Heart left ventricle (tissue), 16 donors: ENCODE measurements at regions not wholly inside any gene's neighbourhood (a gene's known extent, or its start where the extent isn't known, plus 50 kb on each side); places are given as distances from the start of the nearest gene placed in this dataset.

Experiments
- ATAC-seq, 4 donors: fragments of 200-7000 bp; cut with Tn5 transposase; one replicate each; pipeline ENCODE4 v1.9.1; 2020 to 2022; ENCODE audit warnings: moderate library complexity in 4 of 4, mild to moderate bottlenecking in 3 of 4, moderate number of reproducible peaks in 1 of 4
- DNase-seq, 5 donors: peaks; one replicate each; pipeline ENCODE4 v3.0.0-alpha.2; 2020
- H3K27ac ChIP-seq, 12 donors: fragments of 200-600 bp; sonication (generic) in 4 of 12; one replicate each; pipeline versions ENCODE4 v1.5.0 to v1.8.0; 2016 to 2022; ENCODE audit warnings: mild to moderate bottlenecking in 2 of 12
- H3K27me3 ChIP-seq, 9 donors: fragments of 200-600 bp; sonication (generic) in 2 of 9; one replicate each; pipeline versions ENCODE4 v1.5.1 to v1.8.0; 2016 to 2022; ENCODE audit warnings: mild to moderate bottlenecking in 3 of 9
- H3K36me3 ChIP-seq, 9 donors: fragments of 200-600 bp; sonication (generic) in 2 of 9; one replicate each; pipeline versions ENCODE4 v1.5.0 to v1.8.0; 2018 to 2022; ENCODE audit warnings: mild to moderate bottlenecking in 2 of 9
- H3K4me1 ChIP-seq, 12 donors: fragments of 200-600 bp; sonication (generic) in 4 of 12; one replicate each; pipeline versions ENCODE4 v1.5.0 to v1.8.0; 2016 to 2022; ENCODE audit warnings: mild to moderate bottlenecking in 3 of 12
- H3K4me3 ChIP-seq, 12 donors: fragments of 200-600 bp; sonication (generic) in 4 of 12; one replicate each; pipeline versions ENCODE4 v1.5.0 to v1.8.0; 2017 to 2022; ENCODE audit warnings: mild to moderate bottlenecking in 9 of 12, moderate library complexity in 4 of 12
- H3K9me3 ChIP-seq, 12 donors: fragments of 200-600 bp; sonication (generic) in 4 of 12; one replicate each; pipeline versions ENCODE4 v1.5.0 to v1.8.0; 2016 to 2022; ENCODE audit warnings: mild to moderate bottlenecking in 1 of 12
- CTCF ChIP-seq, 12 donors: fragments of 200-600 bp; sonication (generic) in 4 of 12; IDR thresholded peaks; one replicate each; pipeline versions ENCODE4 v1.5.0 to v1.8.0; 2018 to 2022; ENCODE audit warnings: antibody characterized with exemption in 12 of 12, mild to moderate bottlenecking in 5 of 12
- POLR2A ChIP-seq, 2 donors: fragments of 450-650 bp; IDR thresholded peaks; one replicate each; pipeline ENCODE4 v1.6.1; 2017; ENCODE audit warnings: antibody characterized with exemption in 2 of 2, mild to moderate bottlenecking in 2 of 2, moderate library complexity in 2 of 2
- whole genome bisulfite sequencing, 4 donors: extraction: QIAGEN DNeasy Blood & Tissue Kit in 2 of 4; methylation state at CpG; one replicate each; pipeline versions ENCODE4 v1.1.5 to v1.1.7; 2013 to 2018; 5-methylcytosine and 5-hydroxymethylcytosine counted together
- intact Hi-C, 10 donors: fragments of 100-400 bp; cut with DNase I; formaldehyde crosslinking; loops; one replicate each; pipeline versions ENCODE4 v1.11.1 to v1.14.2; 2022
- donor health status: ischemic (EF 13 %, LVEDD 7.1; RV severe dilation, severe dysfunction).
- donor health status: healthy with polysubstance abuse.
- donor health status: DM: no; HTN: yes; CAD: no.
- donor health status: DM: no; HTN: no; CAD: no.
- donor health status: ischemic (EF 25% LVEDD 6.9; RV normal size, moderate dysfunction).
- donor health status: ischemic (EF 25% LVEDD 5.7; RV mildly dilated, moderate dysfunction).
- donor health status: healthy.
- donor health status: DM: yes; HTN: yes; CAD: no.
- donor health status: ischemic (EF 35%, LVEDD 5.7; RV mildly dilated, moderate dysfunction).
- donor health status: nonischemic (EF 11% LVEDD 7.7; RV severe dilation, severe dysfunction).
- donor health status: DM: yes; HTN: yes; CAD: no.
- donor health status: PGD.
- donor health status: ischemic (EF 29% LVEDD 5.4; RV normal size, mild dysfunction).
- donor health status: nonischemic (EF 23%, LVEDD 6.1; RV moderate dilation, normal function).

DNA sequence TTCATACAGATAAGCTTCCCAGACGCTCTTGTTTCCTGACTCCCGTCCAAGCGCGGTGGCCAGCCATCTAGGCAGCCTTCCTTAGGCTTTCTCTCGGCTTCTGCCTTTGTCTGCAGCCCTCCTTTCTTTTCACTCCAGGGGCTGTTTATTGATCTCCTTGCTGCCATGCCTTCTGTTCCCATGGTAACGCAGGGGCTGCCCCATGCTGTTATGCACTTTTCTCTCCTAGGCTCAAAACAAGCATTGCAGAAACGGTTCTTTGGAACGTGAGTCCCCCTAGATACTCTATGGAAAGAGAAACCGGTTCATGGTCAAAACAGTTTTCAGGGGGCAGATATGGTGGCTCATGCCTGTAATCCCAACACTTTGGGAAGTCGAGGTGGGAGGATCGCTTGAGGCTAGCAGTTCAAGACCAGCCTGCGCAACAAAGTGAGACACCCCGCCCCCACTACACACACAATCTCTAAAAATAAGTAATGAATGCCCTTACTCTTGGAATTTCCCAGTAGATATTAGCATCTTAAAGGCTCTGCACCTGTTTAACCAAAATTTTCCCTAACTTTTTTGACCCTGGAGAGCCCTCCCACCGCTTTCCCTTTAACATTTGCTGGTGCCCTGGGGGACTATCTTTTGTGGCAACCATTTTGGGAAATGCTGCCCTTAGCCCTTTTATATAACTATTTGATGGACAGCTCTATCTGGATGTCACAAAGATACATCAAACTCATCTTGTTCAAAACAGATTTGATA lies 53.9 kb upstream of the ZNF157 start:
- WGBS, 4 donors = 27 to 42% (median 37%) methylated on average over 14 of the region's 14 CpGs
- intact Hi-C loops = no loop called here
- no peak for DNase-seq

More for the DNA sequence above, 53.9 kb upstream of the ZNF157 start:
- Histone ChIP-seq H3K9me3 (no peaks in the 10 kb centered on the region), H3K4me1 (no peaks in the 10 kb centered on the region), H3K36me3 (no peaks in the 10 kb centered on the region), H3K27ac (no peak overlapping the region), H3K4me3 (peak overlapping the region in 3 of 12 donors; percentile 17 to 34 (median 18)), H3K27me3 (peaks cover 0 to 17% (median 0%) of the 10 kb centered on the region in 9 donors)
- ATAC-seq = no peak
- TF ChIP-seq CTCF (IDR thresholded peaks at IDR 0.05) (no peak), POLR2A (IDR thresholded peaks at IDR 0.05) (no peak)
